LNCAP (cell line): ENCODE measurements at regions not wholly inside any gene's neighbourhood (a gene's known extent, or its start where the extent isn't known, plus 50 kb on each side); places are given as distances from the start of the nearest gene placed in this dataset.

Source experiments
- CTCF ChIP-seq: fragments of 450-650 bp; IDR thresholded peaks from 2 replicates; pipeline ENCODE4 v1.5.1; 2017; ENCODE audit warnings: mild to moderate bottlenecking

GRCh38 chr17:52233176-52233575 lies 74.7 kb upstream of the CA10 start:
- no peak for TF ChIP-seq CTCF

GRCh38 chr17:52228823-52229222 lies 70.3 kb upstream of the CA10 start:
- TF ChIP-seq CTCF = no peak

- no peak for TF ChIP-seq CTCF
Measured at GRCh38 chr17:52227926-52228325, 69.4 kb upstream of the CA10 start.

- no peak for TF ChIP-seq CTCF
Measured at GRCh38 chr17:52213451-52213850, 54.9 kb upstream of the CA10 start.

GRCh38 chr17:52212851-52213250 lies 54.3 kb upstream of the CA10 start:
- no peak for TF ChIP-seq CTCF

- no peak for TF ChIP-seq CTCF
Measured at GRCh38 chr17:52209507-52209906, 51.0 kb upstream of the CA10 start.
